Gastrocnemius medialis (tissue), 4 donors: ENCODE measurements at regions not wholly inside any gene's neighbourhood (a gene's known extent, or its start where the extent isn't known, plus 50 kb on each side); places are given as distances from the start of the nearest gene placed in this dataset.

Source experiments
- POLR2A ChIP-seq, 2 donors: fragments of 450-650 bp; IDR thresholded peaks; one replicate each; pipeline ENCODE4 v1.6.1; 2017; ENCODE audit warnings: antibody characterized with exemption in 2 of 2, mild to moderate bottlenecking in 2 of 2, moderate library complexity in 2 of 2
- TF ChIP-seq, protein P1 (sequence below), 5 experiments: fragments of 450-650 bp in 3 of 5; fragments of 200-600 bp in 2 of 5; sonication (generic) in 2 of 5; IDR thresholded peaks in 4 of 5; conservative IDR thresholded peaks in 1 of 5; 1 replicate in 4 of 5; 2 replicates in 1 of 5; pipeline ENCODE4 v1.5.1; 2016 to 2019; ENCODE audit warnings: antibody characterized with exemption in 5 of 5, mild to moderate bottlenecking in 3 of 5, moderate library complexity in 3 of 5

DNA sequence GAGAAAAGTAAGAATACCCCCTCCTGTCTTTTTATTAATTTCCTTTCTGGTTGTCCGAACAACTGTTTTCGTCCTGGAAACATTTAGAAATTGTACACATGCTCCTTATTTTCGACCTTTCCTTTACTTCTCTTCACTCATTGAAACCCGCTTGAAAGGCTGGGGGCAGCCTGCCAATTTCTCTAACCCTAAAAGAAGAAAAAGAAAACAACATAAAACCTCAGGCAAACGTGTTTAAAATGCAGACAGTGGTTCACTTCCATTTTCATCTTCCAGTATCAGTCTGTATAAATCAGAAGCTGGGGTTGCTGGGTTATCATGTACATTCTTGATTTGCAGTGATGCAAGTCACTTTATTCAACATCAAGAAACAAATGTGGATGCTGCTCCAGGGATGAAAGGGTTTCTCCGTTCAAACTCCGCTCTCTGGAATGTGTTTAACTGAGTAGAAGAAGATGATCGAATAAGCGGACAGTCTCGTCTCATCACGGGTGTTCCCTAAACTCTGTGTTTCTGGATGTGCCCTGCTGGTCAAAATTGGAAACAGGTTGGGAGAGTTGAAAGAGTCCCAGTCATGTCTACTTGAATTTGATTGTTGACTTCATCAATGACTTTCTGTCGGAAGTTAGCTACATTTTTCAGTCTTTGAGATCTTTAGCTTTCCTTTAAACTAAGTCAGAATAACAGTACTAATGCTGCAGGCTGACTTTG is 1042.2 kb downstream of the BCL11B start:
- TF ChIP-seq POLR2A (IDR thresholded peaks at IDR 0.05) = no peak
- TF ChIP-seq, protein P1, sequence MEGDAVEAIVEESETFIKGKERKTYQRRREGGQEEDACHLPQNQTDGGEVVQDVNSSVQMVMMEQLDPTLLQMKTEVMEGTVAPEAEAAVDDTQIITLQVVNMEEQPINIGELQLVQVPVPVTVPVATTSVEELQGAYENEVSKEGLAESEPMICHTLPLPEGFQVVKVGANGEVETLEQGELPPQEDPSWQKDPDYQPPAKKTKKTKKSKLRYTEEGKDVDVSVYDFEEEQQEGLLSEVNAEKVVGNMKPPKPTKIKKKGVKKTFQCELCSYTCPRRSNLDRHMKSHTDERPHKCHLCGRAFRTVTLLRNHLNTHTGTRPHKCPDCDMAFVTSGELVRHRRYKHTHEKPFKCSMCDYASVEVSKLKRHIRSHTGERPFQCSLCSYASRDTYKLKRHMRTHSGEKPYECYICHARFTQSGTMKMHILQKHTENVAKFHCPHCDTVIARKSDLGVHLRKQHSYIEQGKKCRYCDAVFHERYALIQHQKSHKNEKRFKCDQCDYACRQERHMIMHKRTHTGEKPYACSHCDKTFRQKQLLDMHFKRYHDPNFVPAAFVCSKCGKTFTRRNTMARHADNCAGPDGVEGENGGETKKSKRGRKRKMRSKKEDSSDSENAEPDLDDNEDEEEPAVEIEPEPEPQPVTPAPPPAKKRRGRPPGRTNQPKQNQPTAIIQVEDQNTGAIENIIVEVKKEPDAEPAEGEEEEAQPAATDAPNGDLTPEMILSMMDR (IDR thresholded peaks at IDR 0.05 in 4 of 5, conservative IDR thresholded peaks at IDR 0.05 in 1 of 5) = no peak
